K562 (cell line): ENCODE measurements at regions not wholly inside any gene's neighbourhood (a gene's known extent, or its start where the extent isn't known, plus 50 kb on each side); places are given as distances from the start of the nearest gene placed in this dataset.

Experiments
- KAT7 ChIP-seq: sonication (generic); formaldehyde crosslinking; IDR thresholded peaks from 2 replicates; pipeline ENCODE4 v1.8.0; 2022; ENCODE audit warnings: missing genetic modification reagents, mild to moderate bottlenecking, borderline replicate concordance
- PCBP1 ChIP-seq: fragments of 200-400 bp; formaldehyde crosslinking; IDR thresholded peaks from 2 replicates; pipeline ENCODE4 v1.6.1; 2018; ENCODE audit warnings: mild to moderate bottlenecking, low read depth, low read length; ENCODE audit not compliant: poor library complexity, severe bottlenecking
- ZNF165 ChIP-seq: fragments of 250-450 bp; sonication (Bioruptor Pico); IDR thresholded peaks from 2 replicates; pipeline ENCODE4 v1.4.0; 2020; ENCODE audit warnings: borderline replicate concordance
- TF ChIP-seq, protein P1 (sequence below): fragments of 450-650 bp; IDR thresholded peaks from 2 replicates; pipeline ENCODE4 v1.6.1; 2016; ENCODE audit warnings: mild to moderate bottlenecking, moderate library complexity
- TF ChIP-seq, protein P2 (sequence below): fragments of 450-650 bp; IDR thresholded peaks from one replicate; pipeline ENCODE4 v1.6.1; 2018; ENCODE audit warnings: mild to moderate bottlenecking, moderate library complexity; ENCODE audit not compliant: partially characterized antibody

DNA sequence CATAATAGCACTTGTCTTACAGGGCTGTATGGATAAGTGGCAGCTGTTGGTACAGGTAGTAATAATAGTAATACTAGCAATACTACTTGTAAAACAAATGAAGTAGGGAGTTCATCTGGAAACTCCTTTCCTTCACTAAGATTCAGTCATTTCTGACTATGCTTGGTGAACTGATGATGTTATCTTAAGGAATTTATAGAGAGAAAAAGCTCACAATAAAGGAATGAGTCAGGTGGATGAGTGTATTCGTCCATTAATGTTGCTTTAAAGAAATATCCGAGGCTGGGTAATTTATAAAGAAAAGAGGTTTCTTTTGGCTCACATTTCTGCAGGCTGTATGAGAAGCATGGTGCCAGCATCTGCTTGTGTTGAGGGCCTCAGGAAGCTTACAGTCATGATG, 477.3 kb downstream of the KLF12 start (continued):
- TF ChIP-seq, protein P1, sequence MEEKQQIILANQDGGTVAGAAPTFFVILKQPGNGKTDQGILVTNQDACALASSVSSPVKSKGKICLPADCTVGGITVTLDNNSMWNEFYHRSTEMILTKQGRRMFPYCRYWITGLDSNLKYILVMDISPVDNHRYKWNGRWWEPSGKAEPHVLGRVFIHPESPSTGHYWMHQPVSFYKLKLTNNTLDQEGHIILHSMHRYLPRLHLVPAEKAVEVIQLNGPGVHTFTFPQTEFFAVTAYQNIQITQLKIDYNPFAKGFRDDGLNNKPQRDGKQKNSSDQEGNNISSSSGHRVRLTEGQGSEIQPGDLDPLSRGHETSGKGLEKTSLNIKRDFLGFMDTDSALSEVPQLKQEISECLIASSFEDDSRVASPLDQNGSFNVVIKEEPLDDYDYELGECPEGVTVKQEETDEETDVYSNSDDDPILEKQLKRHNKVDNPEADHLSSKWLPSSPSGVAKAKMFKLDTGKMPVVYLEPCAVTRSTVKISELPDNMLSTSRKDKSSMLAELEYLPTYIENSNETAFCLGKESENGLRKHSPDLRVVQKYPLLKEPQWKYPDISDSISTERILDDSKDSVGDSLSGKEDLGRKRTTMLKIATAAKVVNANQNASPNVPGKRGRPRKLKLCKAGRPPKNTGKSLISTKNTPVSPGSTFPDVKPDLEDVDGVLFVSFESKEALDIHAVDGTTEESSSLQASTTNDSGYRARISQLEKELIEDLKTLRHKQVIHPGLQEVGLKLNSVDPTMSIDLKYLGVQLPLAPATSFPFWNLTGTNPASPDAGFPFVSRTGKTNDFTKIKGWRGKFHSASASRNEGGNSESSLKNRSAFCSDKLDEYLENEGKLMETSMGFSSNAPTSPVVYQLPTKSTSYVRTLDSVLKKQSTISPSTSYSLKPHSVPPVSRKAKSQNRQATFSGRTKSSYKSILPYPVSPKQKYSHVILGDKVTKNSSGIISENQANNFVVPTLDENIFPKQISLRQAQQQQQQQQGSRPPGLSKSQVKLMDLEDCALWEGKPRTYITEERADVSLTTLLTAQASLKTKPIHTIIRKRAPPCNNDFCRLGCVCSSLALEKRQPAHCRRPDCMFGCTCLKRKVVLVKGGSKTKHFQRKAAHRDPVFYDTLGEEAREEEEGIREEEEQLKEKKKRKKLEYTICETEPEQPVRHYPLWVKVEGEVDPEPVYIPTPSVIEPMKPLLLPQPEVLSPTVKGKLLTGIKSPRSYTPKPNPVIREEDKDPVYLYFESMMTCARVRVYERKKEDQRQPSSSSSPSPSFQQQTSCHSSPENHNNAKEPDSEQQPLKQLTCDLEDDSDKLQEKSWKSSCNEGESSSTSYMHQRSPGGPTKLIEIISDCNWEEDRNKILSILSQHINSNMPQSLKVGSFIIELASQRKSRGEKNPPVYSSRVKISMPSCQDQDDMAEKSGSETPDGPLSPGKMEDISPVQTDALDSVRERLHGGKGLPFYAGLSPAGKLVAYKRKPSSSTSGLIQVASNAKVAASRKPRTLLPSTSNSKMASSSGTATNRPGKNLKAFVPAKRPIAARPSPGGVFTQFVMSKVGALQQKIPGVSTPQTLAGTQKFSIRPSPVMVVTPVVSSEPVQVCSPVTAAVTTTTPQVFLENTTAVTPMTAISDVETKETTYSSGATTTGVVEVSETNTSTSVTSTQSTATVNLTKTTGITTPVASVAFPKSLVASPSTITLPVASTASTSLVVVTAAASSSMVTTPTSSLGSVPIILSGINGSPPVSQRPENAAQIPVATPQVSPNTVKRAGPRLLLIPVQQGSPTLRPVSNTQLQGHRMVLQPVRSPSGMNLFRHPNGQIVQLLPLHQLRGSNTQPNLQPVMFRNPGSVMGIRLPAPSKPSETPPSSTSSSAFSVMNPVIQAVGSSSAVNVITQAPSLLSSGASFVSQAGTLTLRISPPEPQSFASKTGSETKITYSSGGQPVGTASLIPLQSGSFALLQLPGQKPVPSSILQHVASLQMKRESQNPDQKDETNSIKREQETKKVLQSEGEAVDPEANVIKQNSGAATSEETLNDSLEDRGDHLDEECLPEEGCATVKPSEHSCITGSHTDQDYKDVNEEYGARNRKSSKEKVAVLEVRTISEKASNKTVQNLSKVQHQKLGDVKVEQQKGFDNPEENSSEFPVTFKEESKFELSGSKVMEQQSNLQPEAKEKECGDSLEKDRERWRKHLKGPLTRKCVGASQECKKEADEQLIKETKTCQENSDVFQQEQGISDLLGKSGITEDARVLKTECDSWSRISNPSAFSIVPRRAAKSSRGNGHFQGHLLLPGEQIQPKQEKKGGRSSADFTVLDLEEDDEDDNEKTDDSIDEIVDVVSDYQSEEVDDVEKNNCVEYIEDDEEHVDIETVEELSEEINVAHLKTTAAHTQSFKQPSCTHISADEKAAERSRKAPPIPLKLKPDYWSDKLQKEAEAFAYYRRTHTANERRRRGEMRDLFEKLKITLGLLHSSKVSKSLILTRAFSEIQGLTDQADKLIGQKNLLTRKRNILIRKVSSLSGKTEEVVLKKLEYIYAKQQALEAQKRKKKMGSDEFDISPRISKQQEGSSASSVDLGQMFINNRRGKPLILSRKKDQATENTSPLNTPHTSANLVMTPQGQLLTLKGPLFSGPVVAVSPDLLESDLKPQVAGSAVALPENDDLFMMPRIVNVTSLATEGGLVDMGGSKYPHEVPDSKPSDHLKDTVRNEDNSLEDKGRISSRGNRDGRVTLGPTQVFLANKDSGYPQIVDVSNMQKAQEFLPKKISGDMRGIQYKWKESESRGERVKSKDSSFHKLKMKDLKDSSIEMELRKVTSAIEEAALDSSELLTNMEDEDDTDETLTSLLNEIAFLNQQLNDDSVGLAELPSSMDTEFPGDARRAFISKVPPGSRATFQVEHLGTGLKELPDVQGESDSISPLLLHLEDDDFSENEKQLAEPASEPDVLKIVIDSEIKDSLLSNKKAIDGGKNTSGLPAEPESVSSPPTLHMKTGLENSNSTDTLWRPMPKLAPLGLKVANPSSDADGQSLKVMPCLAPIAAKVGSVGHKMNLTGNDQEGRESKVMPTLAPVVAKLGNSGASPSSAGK, result no peak
- TF ChIP-seq KAT7 (CRISPR knock-in tag) (no peak), PCBP1 (no peak), ZNF165 (CRISPR knock-in tag) (no peak)
- TF ChIP-seq, protein P2, sequence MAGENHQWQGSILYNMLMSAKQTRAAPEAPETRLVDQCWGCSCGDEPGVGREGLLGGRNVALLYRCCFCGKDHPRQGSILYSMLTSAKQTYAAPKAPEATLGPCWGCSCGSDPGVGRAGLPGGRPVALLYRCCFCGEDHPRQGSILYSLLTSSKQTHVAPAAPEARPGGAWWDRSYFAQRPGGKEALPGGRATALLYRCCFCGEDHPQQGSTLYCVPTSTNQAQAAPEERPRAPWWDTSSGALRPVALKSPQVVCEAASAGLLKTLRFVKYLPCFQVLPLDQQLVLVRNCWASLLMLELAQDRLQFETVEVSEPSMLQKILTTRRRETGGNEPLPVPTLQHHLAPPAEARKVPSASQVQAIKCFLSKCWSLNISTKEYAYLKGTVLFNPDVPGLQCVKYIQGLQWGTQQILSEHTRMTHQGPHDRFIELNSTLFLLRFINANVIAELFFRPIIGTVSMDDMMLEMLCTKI, result no peak
